HG02884 (cell line): ENCODE measurements at regions not wholly inside any gene's neighbourhood (a gene's known extent, or its start where the extent isn't known, plus 50 kb on each side); places are given as distances from the start of the nearest gene placed in this dataset.

Experiments used
- ATAC-seq: cut with Tn5 transposase; IDR thresholded peaks from one replicate; pipeline ENCODE4 v1.9.1; 2021; ENCODE audit warnings: mild to moderate bottlenecking, moderate library complexity; ENCODE audit not compliant: unreplicated experiment

DNA sequence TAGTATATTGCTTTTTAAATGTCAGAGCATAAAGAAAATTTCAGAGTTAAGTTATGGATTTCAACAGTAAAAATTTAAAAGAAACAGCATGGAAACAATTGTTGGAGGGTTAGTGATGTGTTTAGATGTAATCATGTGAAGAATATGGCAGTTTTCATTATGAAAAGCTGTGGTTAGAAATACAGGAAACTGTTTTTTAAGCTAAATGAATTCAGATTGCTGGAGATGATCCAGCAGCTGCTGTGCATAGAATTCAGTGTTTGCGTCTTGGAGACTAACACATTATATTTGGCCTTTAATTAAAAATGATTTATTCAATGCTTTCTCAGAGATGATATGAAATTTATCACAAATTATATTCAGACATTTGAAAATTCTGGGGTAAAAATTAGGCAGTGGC is 273.6 kb upstream of the LRRC7 start:
- ATAC-seq, result no peak

DNA sequence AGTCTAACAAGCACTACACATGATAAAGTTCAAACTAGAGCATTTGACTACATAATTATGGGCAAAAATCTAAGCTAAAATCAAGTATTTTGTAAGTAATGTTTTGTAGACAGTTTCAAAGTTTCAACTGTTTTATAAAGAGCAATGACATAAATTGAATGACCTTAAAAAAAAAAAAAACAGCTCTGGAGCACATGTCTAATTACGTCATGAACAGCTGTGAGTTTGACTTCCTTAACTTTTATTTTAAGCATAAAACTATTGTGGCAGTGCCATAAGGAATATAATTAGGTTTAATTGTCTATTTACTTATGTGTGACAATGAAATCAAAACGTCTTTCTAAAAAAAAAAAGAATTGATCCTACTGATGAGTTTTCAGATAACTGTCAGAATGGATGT is 272.5 kb upstream of the LRRC7 start:
- no peak for ATAC-seq

DNA sequence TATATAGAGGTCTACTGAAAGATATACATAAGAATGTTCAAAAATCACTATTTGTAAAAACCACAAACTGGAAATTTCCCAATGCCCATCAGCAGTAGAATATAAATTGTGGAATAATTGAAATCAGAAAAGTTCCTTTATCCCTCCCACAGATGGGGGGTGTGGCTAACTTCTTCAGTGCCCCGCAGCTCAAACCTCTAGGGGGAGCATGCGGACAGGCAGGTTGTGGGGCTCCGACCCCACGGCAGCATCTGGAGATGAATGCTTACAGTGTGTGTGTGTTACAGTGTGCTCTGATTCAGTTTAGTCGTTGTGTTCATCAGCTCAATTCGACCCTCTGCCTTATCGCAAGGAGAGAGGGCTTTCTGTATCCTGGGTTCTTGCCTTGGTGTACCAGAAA is 262.1 kb upstream of the LRRC7 start:
- no peak for ATAC-seq

DNA sequence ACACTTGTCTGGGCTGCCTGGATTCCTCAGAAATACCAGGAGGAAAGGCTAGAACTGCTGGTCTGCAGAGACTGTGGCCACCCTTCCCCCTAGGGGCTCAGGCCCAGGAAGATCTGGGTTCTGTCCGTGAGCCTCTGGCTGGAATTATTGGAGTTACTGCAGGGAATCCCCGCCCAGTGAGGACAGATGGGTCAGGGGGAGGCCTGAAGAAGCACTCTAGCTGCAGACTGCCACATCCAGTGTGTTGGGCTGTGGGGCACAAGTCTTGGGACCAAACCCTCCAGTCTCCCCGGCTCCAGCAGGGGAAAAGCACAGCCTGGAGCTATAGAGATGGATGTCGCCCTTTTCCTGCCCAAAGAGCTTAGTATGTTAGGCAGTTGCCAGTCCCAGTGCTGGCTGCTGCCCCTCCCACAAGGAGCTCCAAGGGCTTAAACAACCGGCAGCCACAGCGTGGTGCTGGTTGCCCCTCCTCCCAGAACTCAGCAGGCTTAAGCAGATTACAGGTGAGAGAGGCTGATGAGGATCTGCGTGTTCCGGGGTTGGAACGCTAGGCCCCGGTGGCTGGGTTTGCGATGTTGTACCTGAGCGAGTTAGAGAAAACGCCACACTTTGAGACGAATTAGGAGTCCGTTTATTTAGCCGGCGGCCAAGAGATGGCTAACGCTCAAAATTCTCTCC is 255.5 kb upstream of the LRRC7 start:
- no peak for ATAC-seq

DNA sequence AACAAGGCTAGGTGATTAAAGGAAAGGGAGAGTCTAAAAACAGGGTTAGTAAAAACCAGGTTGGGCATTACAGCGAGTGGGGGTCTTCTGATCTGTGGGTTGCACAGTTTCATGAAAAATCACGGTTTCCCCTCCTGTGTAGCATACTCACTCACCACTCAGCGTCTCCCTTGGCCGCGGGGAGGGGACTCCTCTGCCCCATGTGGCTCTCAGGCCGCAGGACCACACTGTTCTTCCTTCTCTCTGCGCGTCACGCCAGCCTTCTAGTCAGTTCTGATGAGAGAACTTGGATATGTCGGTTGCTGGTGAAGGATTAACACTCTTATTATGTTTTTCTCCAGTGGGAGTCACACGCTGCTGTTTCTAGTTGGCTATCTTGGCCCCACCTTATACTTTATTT is 254.6 kb upstream of the LRRC7 start:
- no peak for ATAC-seq

DNA sequence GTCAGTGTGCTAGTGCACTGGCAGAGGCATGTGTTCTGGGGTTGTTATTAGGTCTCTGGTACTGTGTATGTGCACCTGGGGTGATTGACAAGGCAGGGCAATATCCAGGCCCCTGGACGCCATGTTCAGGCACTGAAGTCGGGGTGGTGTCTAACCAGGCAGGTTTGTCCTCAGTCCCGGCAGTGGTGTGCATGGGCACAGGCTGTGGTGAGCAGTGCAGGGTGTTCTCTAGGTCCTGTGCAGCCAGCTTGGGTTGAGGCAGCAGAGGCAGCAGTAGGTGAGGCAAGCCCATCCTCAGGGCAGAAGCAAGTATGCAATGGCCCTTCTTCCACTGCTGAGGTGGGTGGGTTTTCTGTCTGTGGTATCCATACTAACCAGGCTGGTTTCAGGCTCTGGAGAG is 252.3 kb upstream of the LRRC7 start:
- ATAC-seq, result no peak

DNA sequence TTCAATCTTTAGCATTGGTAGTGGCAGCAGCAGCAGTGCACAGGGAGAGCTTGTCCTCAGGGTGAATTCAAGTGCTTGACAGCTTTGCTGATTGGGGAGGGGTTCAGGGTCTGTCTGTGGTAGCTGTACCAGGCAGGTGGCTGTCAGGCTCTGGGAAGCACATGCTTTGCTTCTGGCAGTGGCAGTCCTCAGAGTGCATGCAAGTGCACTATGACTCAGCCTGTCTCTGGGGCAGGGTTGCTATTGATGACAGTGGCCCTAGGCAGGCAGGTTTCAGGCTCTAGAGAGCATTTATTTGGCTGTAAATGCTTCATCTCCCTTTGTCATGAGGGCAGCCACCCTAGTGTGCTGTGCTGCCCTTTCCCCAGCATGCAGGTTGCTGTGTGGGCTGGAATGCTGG is 251.9 kb upstream of the LRRC7 start:
- ATAC-seq, result no peak

DNA sequence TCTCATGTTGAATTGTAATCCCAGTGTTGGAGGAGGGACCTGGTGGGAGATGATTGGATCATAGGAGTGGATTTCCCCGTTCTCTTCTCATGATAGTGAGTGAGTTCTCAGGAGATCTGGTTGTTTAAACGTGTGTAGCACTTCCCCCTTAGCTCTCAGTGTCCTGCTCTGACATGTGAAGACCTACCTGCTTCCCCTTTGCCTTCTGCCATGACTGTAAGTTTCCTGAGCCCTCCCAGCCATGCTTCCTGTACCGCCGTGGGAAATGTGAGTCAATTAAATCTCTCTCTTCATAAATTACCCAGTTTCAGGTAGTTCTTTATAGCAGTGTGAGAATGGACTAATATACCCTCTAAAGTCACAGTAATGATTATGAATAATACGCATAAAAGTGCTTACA is 248.4 kb upstream of the LRRC7 start:
- ATAC-seq, result no peak

DNA sequence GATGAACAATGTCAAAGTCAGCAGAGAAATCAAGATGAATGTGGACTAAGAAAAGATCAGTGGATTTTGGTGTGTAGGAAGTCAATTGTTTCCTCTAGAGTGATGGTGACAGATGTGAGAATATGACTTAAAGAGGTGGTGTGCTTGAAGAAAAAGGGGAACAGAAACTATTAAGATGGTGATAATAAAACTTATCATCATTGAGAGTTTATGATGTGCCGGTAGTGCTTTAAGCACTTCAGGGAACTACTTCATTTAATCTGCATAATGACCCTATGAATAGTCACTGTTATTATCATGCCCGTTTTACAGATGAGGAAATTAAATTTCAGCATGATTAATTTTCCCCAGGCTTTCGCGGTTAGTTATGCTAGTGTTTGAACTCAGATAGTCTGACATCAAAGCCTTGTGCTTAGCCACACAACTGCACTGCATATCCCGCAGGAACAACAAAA is 246.9 kb upstream of the LRRC7 start:
- ATAC-seq, result peak; percentile 72

DNA sequence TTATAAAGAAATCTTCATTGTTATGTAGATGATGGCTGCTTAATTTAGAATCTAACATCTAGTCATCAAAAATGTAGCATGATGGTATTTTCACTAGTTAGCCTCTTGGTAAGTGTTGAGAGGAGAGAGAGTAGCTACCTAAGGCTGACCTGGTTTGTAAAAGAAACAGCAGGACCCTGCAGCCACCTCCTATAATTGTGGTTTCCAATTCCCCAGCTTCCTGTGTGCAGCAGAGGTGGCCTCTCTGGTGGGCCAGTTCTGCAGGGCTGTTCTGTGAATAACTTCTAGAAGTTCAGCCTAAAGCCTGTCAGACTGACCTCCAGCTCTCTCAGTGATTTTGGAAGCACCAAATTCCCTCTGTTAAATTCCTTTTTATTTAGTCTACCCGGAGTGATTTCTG is 246.4 kb upstream of the LRRC7 start:
- no peak for ATAC-seq

DNA sequence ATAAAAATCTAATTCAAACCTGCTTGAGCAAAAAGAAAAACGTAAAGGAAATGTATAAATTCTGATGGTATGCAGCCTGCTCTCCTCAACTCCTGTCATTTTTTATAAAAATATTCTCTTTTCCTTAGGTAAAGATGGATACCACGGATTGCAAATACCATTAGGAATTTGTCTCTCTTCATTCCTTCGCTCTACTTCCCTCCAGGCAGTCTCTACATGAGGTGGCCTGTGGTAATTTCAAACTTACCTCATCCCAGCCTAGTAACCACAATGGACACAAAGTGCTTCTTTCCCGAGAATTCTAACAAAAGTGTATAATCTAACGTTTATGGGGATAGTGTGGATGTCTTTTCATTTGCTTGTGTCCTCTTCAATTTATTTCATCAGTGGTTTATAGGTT is 239.5 kb upstream of the LRRC7 start:
- no peak for ATAC-seq

DNA sequence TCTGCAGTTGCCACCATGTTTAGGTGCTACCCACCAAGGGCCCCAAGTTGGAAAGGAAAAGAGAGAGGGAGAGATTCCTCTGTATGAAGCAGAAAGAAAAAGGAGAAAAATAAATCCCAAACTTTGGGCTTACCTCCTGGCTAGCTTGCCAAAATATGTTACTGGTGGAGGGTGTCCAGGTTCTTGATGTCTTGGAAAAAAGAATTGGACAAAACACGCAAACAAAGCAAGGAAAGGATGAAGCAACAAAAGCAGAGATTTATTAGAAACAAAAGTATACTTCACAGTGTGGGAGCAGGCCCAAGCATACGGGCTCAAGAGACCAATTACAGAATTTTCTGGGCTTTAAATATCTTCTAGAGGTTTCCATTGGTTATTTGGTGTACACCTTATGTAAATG is 204.5 kb upstream of the LRRC7 start:
- ATAC-seq, result no peak

DNA sequence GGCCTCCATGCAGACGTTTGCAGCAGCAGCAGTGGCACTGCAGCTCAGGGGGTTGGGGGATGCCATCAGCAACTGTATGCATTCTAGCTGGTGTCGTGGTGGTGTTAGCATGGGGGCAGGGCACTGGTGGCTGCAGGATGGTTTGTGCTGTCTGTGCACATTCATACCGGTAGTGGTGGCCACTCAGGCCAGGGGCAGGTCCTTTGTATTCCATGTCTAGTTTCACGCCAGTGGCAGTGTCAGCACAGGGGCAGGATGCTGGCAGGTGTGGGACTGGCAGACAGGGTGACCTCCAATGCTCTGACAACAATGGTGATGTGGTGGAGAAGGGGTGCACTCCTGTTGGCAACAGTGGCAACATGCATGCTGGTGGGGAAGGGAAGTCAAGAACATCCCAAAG is 194.2 kb upstream of the LRRC7 start:
- no peak for ATAC-seq

DNA sequence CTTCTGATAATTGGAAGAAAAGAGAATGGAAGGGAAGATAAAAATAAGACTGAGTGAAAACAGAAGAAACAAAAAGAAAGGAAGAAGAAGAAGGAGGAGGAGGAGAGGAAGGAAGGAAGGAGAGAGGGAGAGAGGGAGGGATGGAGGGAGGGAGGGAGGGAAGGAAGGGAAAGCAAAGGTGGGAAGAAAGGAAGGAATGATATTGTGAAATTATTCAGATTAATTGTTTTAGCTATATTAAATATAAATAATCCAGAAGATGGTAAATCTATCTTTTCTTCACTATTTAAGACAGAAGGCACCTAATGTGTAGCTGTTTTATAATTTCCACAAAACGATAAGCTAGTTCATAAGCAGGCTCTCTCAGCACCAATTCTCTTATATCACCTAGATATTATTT is 191.3 kb upstream of the LRRC7 start:
- ATAC-seq, result no peak

DNA sequence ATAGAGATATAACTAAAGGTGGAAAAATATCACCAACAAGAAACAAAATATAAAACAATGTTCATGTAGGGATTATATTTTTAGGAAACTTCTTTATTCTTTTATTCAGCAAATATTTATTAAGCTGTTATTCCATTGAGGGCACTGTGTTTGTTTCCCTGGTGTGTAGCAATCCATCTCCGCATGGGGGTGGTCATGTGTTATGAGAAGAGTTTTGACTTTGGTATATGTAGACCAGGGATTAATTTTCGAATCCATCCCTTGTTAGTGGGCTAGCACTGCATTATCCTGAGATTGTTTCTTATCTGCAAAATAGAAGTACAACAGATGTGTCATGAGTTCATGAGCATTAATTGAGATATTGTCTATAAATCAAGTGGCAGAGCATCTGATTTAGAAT is 190.2 kb upstream of the LRRC7 start:
- no peak for ATAC-seq

DNA sequence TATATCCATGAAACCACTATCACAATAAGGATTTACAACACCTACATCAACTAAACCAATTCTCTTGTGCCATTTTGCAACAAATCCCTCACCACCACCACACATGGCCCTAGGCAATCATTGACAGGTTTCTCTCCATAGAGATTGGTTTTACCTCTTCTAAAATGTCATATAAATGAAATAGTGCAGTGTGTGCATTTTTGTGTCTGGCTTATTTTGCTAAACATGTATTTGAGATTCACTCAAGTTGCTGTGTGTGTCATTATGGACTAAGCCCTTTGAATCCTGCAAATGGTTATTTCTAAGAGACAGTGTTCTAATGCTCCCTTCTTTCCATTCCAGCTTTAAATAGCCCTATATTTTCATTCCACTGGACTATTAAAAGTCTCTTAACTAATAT is 179.7 kb upstream of the LRRC7 start:
- no peak for ATAC-seq

DNA sequence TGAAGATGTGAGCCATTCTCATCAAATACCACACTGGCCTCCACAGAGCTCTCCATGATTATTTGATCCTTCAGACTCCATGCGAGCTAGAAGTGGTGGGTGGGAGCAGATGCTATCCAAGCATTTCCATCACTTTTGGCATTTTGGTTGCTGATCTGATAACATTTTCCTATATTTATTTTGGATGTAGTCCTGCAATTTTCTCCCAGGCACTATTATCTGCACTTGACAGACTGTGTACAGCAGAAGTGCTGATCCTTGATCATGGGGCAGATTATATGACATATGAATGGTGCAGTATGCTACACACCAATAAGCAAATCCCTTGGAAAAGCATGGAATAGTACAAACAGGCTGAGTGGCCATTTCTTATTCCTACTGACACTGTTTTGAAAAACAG is 167.6 kb upstream of the LRRC7 start:
- no peak for ATAC-seq

DNA sequence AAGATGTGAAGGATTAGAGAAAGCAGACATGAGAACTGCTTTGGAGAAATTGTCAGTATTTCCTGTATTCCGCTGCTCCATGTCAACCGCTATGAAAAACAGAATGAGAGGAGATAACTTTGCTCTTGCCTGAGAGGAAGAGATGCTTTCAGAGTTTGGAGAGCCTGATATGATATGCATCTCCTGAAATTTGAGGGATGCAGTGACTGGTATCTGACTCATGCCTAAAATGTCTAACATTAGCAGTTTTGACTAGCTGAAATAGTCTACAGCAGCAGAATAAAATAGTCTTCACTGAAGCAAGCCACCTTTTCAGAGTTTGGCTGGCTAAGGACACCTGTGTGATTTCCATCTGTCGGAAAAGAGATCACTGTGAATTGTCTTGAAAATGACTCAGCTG is 165.8 kb upstream of the LRRC7 start:
- no peak for ATAC-seq

DNA sequence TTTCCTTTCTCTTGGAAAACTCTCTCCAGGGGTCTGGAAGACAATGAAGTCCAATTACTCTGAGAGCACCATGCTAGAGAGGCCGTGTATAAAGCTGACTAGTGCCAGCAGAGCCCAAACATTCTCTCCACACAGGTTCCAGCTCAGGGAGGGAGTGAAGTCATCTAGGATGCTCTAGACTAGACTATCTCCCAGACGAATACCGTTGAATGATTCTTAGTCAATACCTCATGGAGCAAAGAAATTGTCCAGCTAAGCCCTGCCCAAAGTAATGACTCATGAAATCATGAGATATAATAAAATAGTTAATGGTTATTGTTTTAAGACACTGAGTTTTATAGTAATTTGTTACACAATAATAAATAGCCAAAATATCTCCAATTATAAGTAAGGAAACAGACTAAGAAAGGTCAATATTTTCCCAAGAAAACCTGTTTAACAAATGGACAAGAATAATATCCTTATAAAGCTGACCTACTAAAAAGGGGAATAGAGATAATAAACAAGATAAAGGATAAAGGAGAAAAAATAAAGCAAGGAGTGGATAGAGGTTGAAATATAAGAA is 163.9 kb upstream of the LRRC7 start:
- no peak for ATAC-seq

DNA sequence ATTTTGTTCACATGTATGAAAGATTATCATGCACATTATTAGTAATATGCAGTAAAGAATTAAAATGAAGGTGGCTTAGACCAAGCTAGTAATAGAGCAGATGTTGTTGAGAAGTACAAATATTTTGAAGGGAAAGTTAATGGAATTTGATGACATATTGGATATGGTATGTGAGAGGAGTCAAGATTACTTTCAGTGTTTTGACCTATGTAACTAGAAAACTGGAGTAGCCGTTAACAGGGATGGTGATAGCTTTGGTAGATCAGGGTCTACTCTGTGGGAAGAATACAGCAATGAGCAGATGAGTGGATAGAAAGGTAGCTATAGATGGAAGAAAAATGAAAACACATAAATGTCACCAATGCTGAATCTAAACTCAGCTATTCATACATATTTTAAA is 163.2 kb upstream of the LRRC7 start:
- no peak for ATAC-seq

DNA sequence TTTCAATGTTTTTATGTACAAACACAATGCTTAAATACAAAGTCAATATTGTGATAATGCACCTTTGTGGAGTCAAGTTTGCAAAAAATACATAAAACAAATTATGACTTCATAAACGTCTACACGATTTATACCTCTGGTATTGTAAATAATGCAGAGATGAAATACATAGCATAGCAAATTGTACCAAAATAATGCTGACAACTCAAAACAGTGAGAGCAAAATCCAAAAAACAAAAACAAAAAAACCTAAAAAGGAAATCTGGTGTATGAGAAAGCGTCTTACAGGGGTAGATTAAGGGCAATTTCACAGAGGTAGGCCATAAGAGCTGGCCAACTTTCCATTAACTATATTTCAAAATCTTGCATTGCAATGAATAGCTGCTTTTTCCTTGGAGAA is 161.5 kb upstream of the LRRC7 start:
- no peak for ATAC-seq

DNA sequence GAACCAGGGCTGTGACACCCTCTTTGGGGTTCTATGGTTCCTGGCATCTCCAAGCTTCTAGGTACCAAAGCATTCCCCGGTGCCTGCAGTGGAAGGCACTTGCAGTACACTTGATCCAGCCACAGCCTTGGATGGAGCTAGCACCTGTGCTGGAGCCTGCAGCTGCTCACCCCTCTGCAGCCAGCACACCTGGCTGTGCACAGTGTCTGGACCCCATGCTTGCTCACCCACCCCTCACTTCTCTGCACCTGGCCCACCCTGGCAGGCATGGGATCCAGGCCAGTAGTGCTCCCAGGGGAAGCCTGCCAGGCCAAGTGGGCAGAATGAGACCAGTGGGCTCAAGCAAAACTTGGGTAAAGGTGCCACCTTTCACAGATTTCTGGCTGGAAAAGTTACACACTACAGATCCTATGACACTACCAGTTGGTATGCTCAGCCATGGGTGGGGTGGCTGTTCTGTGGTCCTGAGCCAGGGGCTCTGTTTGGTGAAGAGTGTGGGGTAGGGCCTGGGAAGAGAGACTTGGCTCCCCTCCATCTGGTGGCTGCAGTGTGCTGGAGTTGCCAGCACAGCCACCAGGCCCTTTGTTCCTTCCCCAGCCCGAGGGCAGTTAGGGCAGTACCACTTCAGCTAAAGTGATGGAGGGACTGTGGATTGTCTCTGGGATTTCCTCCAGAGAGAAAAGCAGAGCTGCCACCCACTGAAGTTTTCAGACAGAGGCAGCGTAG is 157.8 kb upstream of the LRRC7 start:
- no peak for ATAC-seq

DNA sequence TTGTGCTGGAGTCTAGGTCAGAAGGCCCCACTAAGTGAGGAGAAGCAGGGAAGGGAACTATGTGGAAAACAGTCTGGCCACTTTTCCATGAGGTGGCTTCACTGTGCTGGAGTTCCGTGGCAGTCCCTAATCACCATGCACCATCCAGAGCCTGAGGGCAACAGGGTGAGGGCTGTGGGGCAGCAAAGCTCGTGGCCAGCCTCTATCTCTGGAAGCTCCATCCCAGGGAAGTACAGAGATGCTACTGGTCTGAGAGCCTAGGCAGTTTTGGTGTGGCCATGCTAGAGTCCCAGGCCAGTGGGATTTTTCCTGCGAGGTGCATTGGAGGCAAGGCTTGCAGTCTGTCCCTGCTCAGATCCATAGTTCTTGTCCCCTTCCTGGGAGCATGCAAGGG is 157.3 kb upstream of the LRRC7 start:
- ATAC-seq, result no peak
